Heart left ventricle (tissue), 13 donors: ENCODE measurements at regions not wholly inside any gene's neighbourhood (a gene's known extent, or its start where the extent isn't known, plus 50 kb on each side); places are given as distances from the start of the nearest gene placed in this dataset.

ENCODE experiments used
- CTCF ChIP-seq, 12 donors: fragments of 200-600 bp; sonication (generic) in 4 of 12; IDR thresholded peaks; one replicate each; pipeline versions ENCODE4 v1.5.0 to v1.8.0; 2018 to 2022; ENCODE audit warnings: antibody characterized with exemption in 12 of 12, mild to moderate bottlenecking in 5 of 12
- POLR2A ChIP-seq, 2 donors: fragments of 450-650 bp; IDR thresholded peaks; one replicate each; pipeline ENCODE4 v1.6.1; 2017; ENCODE audit warnings: antibody characterized with exemption in 2 of 2, mild to moderate bottlenecking in 2 of 2, moderate library complexity in 2 of 2
- donor health status: ischemic (EF 13 %, LVEDD 7.1; RV severe dilation, severe dysfunction).
- donor health status: DM: no; HTN: yes; CAD: no.
- donor health status: DM: no; HTN: no; CAD: no.
- donor health status: ischemic (EF 25% LVEDD 6.9; RV normal size, moderate dysfunction).
- donor health status: ischemic (EF 25% LVEDD 5.7; RV mildly dilated, moderate dysfunction).
- donor health status: ischemic (EF 35%, LVEDD 5.7; RV mildly dilated, moderate dysfunction).
- donor health status: nonischemic (EF 11% LVEDD 7.7; RV severe dilation, severe dysfunction).
- donor health status: DM: yes; HTN: yes; CAD: no.
- donor health status: PGD.
- donor health status: ischemic (EF 29% LVEDD 5.4; RV normal size, mild dysfunction).
- donor health status: nonischemic (EF 23%, LVEDD 6.1; RV moderate dilation, normal function).

DNA sequence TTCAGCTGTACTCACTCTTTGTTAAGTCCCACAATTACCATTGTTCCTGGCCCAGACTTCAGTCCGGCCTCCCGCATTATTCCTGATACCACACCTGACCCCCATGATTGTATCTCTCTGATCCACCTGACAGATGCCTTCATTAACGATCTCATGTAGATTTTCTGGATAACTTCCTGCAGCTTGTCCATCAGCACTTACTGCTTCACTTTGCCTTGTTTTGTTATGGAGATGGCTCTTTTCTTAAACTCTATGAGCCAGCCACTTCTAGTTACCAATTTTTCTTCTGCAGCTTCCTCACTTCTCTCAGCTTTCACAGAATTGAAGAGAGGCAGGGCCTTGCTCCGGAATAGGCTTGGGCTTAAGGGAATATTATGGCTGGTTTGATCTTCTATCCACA lies 1044.2 kb downstream of the PLOD2 start:
- TF ChIP-seq POLR2A (IDR thresholded peaks at IDR 0.05) (no peak), CTCF (IDR thresholded peaks at IDR 0.05) (no peak)
